Hepatocyte (in vitro differentiated cells): ENCODE measurements at regions not wholly inside any gene's neighbourhood (a gene's known extent, or its start where the extent isn't known, plus 50 kb on each side); places are given as distances from the start of the nearest gene placed in this dataset.

ENCODE experiments used
- CTCF ChIP-seq: fragments of 200-600 bp; sonication (generic); IDR thresholded peaks from 2 replicates; pipeline ENCODE4 v1.5.1; 2016; ENCODE audit warnings: antibody characterized with exemption, mild to moderate bottlenecking; ENCODE audit not compliant: poor library complexity
- EZH2 ChIP-seq: fragments of 200-600 bp; sonication (generic); IDR thresholded peaks from 2 replicates; pipeline ENCODE4 v1.6.1; 2016; ENCODE audit warnings: antibody characterized with exemption, mild to moderate bottlenecking, borderline replicate concordance

- no peak for TF ChIP-seq CTCF
- no peak for TF ChIP-seq EZH2
Measured at GRCh38 chr15:77907824-77908751, 169.4 kb downstream of the TBC1D2B start.
